Trophoblast cell (in vitro differentiated cells and primary cell): ENCODE measurements at regions not wholly inside any gene's neighbourhood (a gene's known extent, or its start where the extent isn't known, plus 50 kb on each side); places are given as distances from the start of the nearest gene placed in this dataset.
"Not testable (repeated sequence)": the region's sequence is repeated elsewhere in the genome, so short reads cannot be mapped to it uniquely, and the experiment has no call there.

Experiments
- DNase-seq, 2 donors: peaks; one replicate each; pipeline ENCODE4 v3.0.0-alpha.2; 2016
- H2AFZ ChIP-seq: 2 replicates; pipeline ENCODE4 v1.6.1; 2013; ENCODE audit warnings: low read length, moderate library complexity, mild to moderate bottlenecking; ENCODE audit not compliant: insufficient read depth, poor library complexity
- H2AK5ac ChIP-seq: 2 replicates; pipeline ENCODE4 v1.6.1; 2013; ENCODE audit warnings: mild to moderate bottlenecking, low read length
- H2BK120ac ChIP-seq: 2 replicates; pipeline ENCODE4 v1.6.1; 2013; ENCODE audit warnings: low read length, mild to moderate bottlenecking, moderate library complexity; ENCODE audit not compliant: insufficient read depth, poor library complexity
- H2BK12ac ChIP-seq: 2 replicates; pipeline ENCODE4 v1.6.1; 2013; ENCODE audit warnings: mild to moderate bottlenecking, low read length, moderate library complexity
- H2BK5ac ChIP-seq: 2 replicates; pipeline ENCODE4 v1.6.1; 2013; ENCODE audit warnings: low read length, low read depth, moderate library complexity, mild to moderate bottlenecking; ENCODE audit not compliant: poor library complexity
- H3K14ac ChIP-seq: 2 replicates; pipeline ENCODE4 v1.6.1; 2013; ENCODE audit warnings: mild to moderate bottlenecking, low read length
- H3K18ac ChIP-seq: 2 replicates; pipeline ENCODE4 v1.6.1; 2013; ENCODE audit warnings: mild to moderate bottlenecking, low read length
- H3K23ac ChIP-seq: 2 replicates; pipeline ENCODE4 v1.6.1; 2013; ENCODE audit warnings: low read length
- H3K27ac ChIP-seq: 2 replicates; pipeline ENCODE4 v1.5.1; 2013; ENCODE audit warnings: low read depth, mild to moderate bottlenecking, inconsistent platforms, low read length, moderate library complexity
- H3K27me3 ChIP-seq: 2 replicates; pipeline ENCODE4 v1.6.1; 2013; ENCODE audit warnings: inconsistent platforms, mild to moderate bottlenecking, low read length, moderate library complexity; ENCODE audit not compliant: insufficient read depth
- H3K36me3 ChIP-seq, 2 experiments: 1 replicate in 1 of 2; 2 replicates in 1 of 2; pipeline ENCODE4 v1.6.1; 2013; ENCODE audit warnings: low read length in 2 of 2, mild to moderate bottlenecking in 2 of 2, moderate library complexity in 1 of 2; ENCODE audit not compliant: insufficient read depth in 2 of 2, control insufficient read depth in 1 of 2
- H3K4ac ChIP-seq: 2 replicates; pipeline ENCODE4 v1.6.1; 2013; ENCODE audit warnings: low read depth, mild to moderate bottlenecking, low read length, moderate library complexity
- H3K4me1 ChIP-seq, 2 experiments: 1 replicate in 1 of 2; 2 replicates in 1 of 2; pipeline ENCODE4 v1.6.1; 2013; ENCODE audit warnings: low read length in 2 of 2, mild to moderate bottlenecking in 2 of 2, moderate library complexity in 1 of 2; ENCODE audit not compliant: insufficient read depth in 2 of 2, control insufficient read depth in 1 of 2
- H3K4me2 ChIP-seq: 2 replicates; pipeline ENCODE4 v1.6.1; 2013; ENCODE audit warnings: inconsistent platforms, mild to moderate bottlenecking, low read length, moderate library complexity
- H3K4me3 ChIP-seq: 2 replicates; pipeline ENCODE4 v1.5.1; 2013; ENCODE audit warnings: mild to moderate bottlenecking, low read depth, low read length, inconsistent platforms
- H3K79me1 ChIP-seq: one replicate; pipeline ENCODE4 v1.6.1; 2013; ENCODE audit warnings: low read length
- H3K79me2 ChIP-seq: 2 replicates; pipeline ENCODE4 v1.6.1; 2013; ENCODE audit warnings: low read length, mild to moderate bottlenecking; ENCODE audit not compliant: control insufficient read depth, insufficient read depth, poor library complexity
- H3K9ac ChIP-seq: 2 replicates; pipeline ENCODE4 v1.6.1; 2013; ENCODE audit warnings: mild to moderate bottlenecking, low read length
- H3K9me3 ChIP-seq: 2 replicates; pipeline ENCODE4 v1.6.1; 2013; ENCODE audit warnings: low read depth, mild to moderate bottlenecking, control low read depth, inconsistent platforms, low read length; ENCODE audit not compliant: insufficient read depth
- H4K12ac ChIP-seq: 2 replicates; pipeline ENCODE4 v1.6.1; 2013; ENCODE audit warnings: low read depth, mild to moderate bottlenecking, low read length, moderate library complexity
- H4K8ac ChIP-seq: 2 replicates; pipeline ENCODE4 v1.6.1; 2013; ENCODE audit warnings: low read depth, mild to moderate bottlenecking, low read length, moderate library complexity
- H4K91ac ChIP-seq: one replicate; pipeline ENCODE4 v1.6.1; 2013; ENCODE audit warnings: low read depth, mild to moderate bottlenecking, low read length, moderate library complexity
- WGBS: extraction: QIAGEN DNeasy Blood & Tissue Kit; methylation state at CpG from one replicate; pipeline ENCODE4 v1.1.7; 2013; ENCODE audit warnings: missing lambda C conversion rate; ENCODE audit not compliant: insufficient read length, insufficient coverage; ENCODE audit errors: extremely low coverage; 5-methylcytosine and 5-hydroxymethylcytosine counted together

DNA sequence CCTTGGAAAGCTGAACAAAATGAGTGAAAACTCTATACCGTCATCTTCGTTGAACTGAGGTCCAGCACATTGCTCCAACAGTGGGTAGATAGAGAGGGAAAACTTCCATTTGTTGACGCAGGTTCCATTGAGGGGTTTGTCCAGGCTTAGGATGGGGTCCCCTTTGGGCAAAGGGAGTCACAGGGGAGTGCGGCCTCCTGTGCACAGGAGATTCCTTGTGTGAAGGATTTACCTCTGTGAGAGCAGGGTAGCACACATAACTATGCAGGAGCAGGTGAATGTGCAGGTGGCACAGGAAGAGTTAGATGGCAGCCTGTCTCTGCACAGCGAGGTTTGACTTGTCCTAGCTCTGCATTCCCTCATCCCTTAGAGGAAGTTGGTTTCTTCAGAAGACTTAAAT, 139.3 kb downstream of the SNRPN start:
- peaks cover 41 to 60% of the 10 kb centered on the region in 2 experiments for H3K36me3 ChIP-seq
- no peak overlapping the region for H4K12ac ChIP-seq
- no peak overlapping the region for H4K8ac ChIP-seq
- no peak overlapping the region for H2BK120ac ChIP-seq
- no peak overlapping the region for H3K18ac ChIP-seq
- no peak overlapping the region for H3K27ac ChIP-seq
- H2BK5ac ChIP-seq, result no peak overlapping the region
- H4K91ac ChIP-seq, result no peak overlapping the region
- H3K4me3 ChIP-seq, result no peak overlapping the region
- H3K4me2 ChIP-seq, result no peak overlapping the region
- no CpG with 5 or more reads among the region's 5 CpGs for WGBS
- no peak overlapping the region for H3K23ac ChIP-seq
- peaks cover 24% of the 10 kb centered on the region for H3K9me3 ChIP-seq
- no peaks in the 10 kb centered on the region for H3K79me1 ChIP-seq
- no peak for DNase-seq
- H3K4ac ChIP-seq, result no peak overlapping the region
- H2BK12ac ChIP-seq, result no peak overlapping the region
- no peaks in the 10 kb centered on the region for H3K27me3 ChIP-seq
- H2AFZ ChIP-seq, result no peak overlapping the region
- H3K79me2 ChIP-seq, result no peaks in the 10 kb centered on the region
- no peak overlapping the region for H3K9ac ChIP-seq
- no peak overlapping the region for H2AK5ac ChIP-seq
- H3K14ac ChIP-seq, result no peak overlapping the region
- no peaks in the 10 kb centered on the region for H3K4me1 ChIP-seq

DNA sequence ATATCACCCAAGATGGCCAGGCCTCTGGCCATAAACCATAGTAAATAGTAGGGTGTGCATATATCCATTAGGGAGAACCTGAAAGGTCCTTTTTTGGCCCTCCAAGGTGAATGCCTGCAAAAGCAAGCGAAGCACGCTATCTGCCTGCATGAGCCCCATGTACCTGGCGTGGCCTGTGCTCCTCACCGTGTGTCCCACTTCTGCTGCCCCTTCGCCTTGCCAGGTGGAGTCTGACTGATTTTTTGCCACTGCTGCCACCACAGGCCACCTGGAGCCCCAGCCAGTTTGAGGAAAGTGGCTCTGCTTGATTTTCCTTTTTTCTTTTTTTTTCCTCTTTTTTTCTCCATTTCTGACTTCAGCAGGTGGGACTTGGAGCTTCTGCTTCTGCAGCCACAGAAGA, 139.7 kb downstream of the SNRPN start:
- H3K27me3 ChIP-seq, result no peaks in the 10 kb centered on the region
- H2BK120ac ChIP-seq, result no peak overlapping the region
- H3K79me2 ChIP-seq, result no peaks in the 10 kb centered on the region
- H3K79me1 ChIP-seq, result no peaks in the 10 kb centered on the region
- no peaks in the 10 kb centered on the region for H3K4me1 ChIP-seq
- no peak overlapping the region for H2BK5ac ChIP-seq
- DNase-seq, result no peak
- H4K12ac ChIP-seq, result no peak overlapping the region
- no peak overlapping the region for H3K4me2 ChIP-seq
- H3K4ac ChIP-seq, result no peak overlapping the region
- H3K14ac ChIP-seq, result no peak overlapping the region
- no peak overlapping the region for H2AFZ ChIP-seq
- H3K18ac ChIP-seq, result no peak overlapping the region
- H2BK12ac ChIP-seq, result no peak overlapping the region
- peaks cover 40 to 60% of the 10 kb centered on the region in 2 experiments for H3K36me3 ChIP-seq
- WGBS, result no CpG with 5 or more reads among the region's 5 CpGs
- H3K9me3 ChIP-seq, result peaks cover 24% of the 10 kb centered on the region
- H4K8ac ChIP-seq, result no peak overlapping the region
- H3K9ac ChIP-seq, result no peak overlapping the region
- no peak overlapping the region for H3K27ac ChIP-seq
- H3K4me3 ChIP-seq, result no peak overlapping the region
- H2AK5ac ChIP-seq, result no peak overlapping the region
- no peak overlapping the region for H3K23ac ChIP-seq
- no peak overlapping the region for H4K91ac ChIP-seq

GRCh38 chr15:25095179-25095578, 140.4 kb downstream of the SNRPN start:
- Histone ChIP-seq H2BK12ac (no peak overlapping the region), H3K4me1 (no peaks in the 10 kb centered on the region), H3K18ac (no peak overlapping the region), H3K23ac (no peak overlapping the region), H3K4me2 (no peak overlapping the region), H3K9ac (no peak overlapping the region), H3K9me3 (peaks cover 22% of the 10 kb centered on the region), H3K27ac (no peak overlapping the region), H4K12ac (no peak overlapping the region), H3K27me3 (no peaks in the 10 kb centered on the region), H2BK5ac (no peak overlapping the region), H3K36me3 (peaks cover 36 to 57% of the 10 kb centered on the region in 2 experiments), H3K79me1 (no peaks in the 10 kb centered on the region), H3K4me3 (no peak overlapping the region), H2AFZ (no peak overlapping the region), H2BK120ac (no peak overlapping the region), H4K91ac (no peak overlapping the region), H3K79me2 (no peaks in the 10 kb centered on the region), H3K14ac (no peak overlapping the region), H4K8ac (no peak overlapping the region), H3K4ac (no peak overlapping the region), H2AK5ac (no peak overlapping the region)
- DNase-seq, result no peak
- WGBS, result no CpG with 5 or more reads among the region's 2 CpGs

GRCh38 chr15:25099966-25100365, 145.2 kb downstream of the SNRPN start:
- not testable (repeated sequence) for H4K91ac ChIP-seq, H2BK120ac ChIP-seq, H2BK12ac ChIP-seq, H3K4me3 ChIP-seq, H3K79me2 ChIP-seq, H3K23ac ChIP-seq, H3K4me2 ChIP-seq, H3K4ac ChIP-seq, H3K9me3 ChIP-seq, H3K14ac ChIP-seq, DNase-seq, H2AFZ ChIP-seq, H3K27ac ChIP-seq, H3K18ac ChIP-seq, H3K9ac ChIP-seq, H4K12ac ChIP-seq, H4K8ac ChIP-seq, H3K27me3 ChIP-seq, H3K79me1 ChIP-seq, H2BK5ac ChIP-seq, H2AK5ac ChIP-seq, H3K4me1 ChIP-seq
- no CpG with 5 or more reads among the region's 8 CpGs for WGBS
- peaks cover 22 to 34% of the 10 kb centered on the region in 2 experiments for H3K36me3 ChIP-seq
